DND-41 (cell line): ENCODE measurements at regions not wholly inside any gene's neighbourhood (a gene's known extent, or its start where the extent isn't known, plus 50 kb on each side); places are given as distances from the start of the nearest gene placed in this dataset.

ENCODE experiments used
- CTCF ChIP-seq: IDR thresholded peaks from 2 replicates; pipeline ENCODE4 v1.5.1; 2012; ENCODE audit warnings: borderline replicate concordance, low read length, moderate library complexity, mild to moderate bottlenecking; ENCODE audit not compliant: poor library complexity, severe bottlenecking; ENCODE audit errors: extremely low read depth
- EZH2 ChIP-seq: IDR thresholded peaks from 3 replicates; pipeline ENCODE4 v1.6.1; 2012; ENCODE audit warnings: borderline replicate concordance, low read depth, mild to moderate bottlenecking, moderate library complexity, low read length, inconsistent platforms; ENCODE audit not compliant: severe bottlenecking

GRCh38 chr15:39468331-39468730 lies 112.5 kb upstream of the THBS1 start:
- TF ChIP-seq EZH2: no peak
- no peak for TF ChIP-seq CTCF
